ENCODE measurements at regions not wholly inside any gene's neighbourhood (a gene's known extent, or its start where the extent isn't known, plus 50 kb on each side); places are given as distances from the start of the nearest gene placed in this dataset.
"Not testable (repeated sequence)": the region's sequence is repeated elsewhere in the genome, so short reads cannot be mapped to it uniquely, and the experiment has no call there.

DNA sequence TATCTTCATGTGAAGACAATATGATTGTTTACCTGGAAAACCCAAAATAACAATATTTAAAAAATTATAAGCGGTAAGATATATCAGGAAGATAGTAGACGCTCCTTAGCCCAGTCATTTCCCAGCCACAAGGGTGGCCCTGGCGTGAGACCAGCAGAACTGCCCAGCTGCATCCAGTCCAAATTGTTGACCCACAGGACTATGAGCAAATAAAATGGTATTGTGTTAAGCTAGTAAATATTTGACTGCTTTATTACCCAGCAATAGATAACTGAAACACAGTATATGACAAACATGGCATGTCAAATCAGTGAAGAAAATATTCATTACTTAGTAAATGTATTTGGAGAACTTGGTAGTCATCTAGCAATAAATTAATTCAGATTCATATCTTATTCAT lies 294.3 kb upstream of the SPAG17 start:
- no peaks in the 10 kb centered on the region for H3K27me3 ChIP-seq (ENCODE audit: insufficient read depth, low read length, poor library complexity)
- no peak overlapping the region for H3K4me3 ChIP-seq (ENCODE audit: low read depth in 1 of 2, low read length in 2 of 2)
- H4K20me1 ChIP-seq (ENCODE audit: insufficient read depth, low read length) = no peaks in the 10 kb centered on the region
- ATAC-seq (ENCODE audit: insufficient read depth, low read depth) (no peak), DNase-seq (no peak)
- no peaks in the 10 kb centered on the region for H3K36me3 ChIP-seq (ENCODE audit: insufficient read depth, low read length)
- no peak overlapping the region for H3K27ac ChIP-seq (ENCODE audit: low read length)
- H3K79me2 ChIP-seq (ENCODE audit: insufficient read depth, low read length) = no peaks in the 10 kb centered on the region
- H3K9ac ChIP-seq (ENCODE audit: low read depth, low read length) = no peak overlapping the region
- no peaks in the 10 kb centered on the region for H3K9me3 ChIP-seq (ENCODE audit: insufficient read depth, low read length, severe bottlenecking)
- H2AFZ ChIP-seq (ENCODE audit: low read depth, low read length) = no peak overlapping the region
- H3K4me2 ChIP-seq (ENCODE audit: insufficient read depth, low read length) = no peak overlapping the region
- TF ChIP-seq EZH2 (IDR thresholded peaks at IDR 0.05; ENCODE audit: borderline replicate concordance, low read depth, low read length, severe bottlenecking) (no peak), CTCF (IDR thresholded peaks at IDR 0.05; ENCODE audit: borderline replicate concordance, extremely low read depth, low read length, poor library complexity, severe bottlenecking) (no peak)
- H3K4me1 ChIP-seq (ENCODE audit: insufficient read depth, low read length) = no peaks in the 10 kb centered on the region

DNA sequence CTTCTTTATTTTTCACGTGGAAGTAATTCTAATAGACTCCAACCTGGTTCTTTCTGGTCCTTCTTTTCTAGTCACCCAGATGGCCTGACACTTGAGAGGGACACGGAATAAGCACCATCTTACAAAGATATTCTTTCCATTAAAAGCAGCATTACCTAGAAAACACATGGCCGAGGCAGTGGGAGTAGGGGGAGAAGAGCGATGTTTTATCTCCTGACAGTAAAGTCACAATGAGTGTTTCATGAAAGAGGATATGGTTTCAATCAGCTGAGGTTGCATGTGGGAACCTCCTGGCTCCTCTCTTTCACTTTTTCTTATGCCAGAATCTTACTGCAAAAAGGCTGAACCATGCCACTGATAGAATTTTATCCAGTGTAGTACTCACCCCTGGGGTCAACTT lies 288.8 kb upstream of the SPAG17 start:
- Histone ChIP-seq H3K4me1 (ENCODE audit: insufficient read depth, low read length) (no peaks in the 10 kb centered on the region), H3K79me2 (ENCODE audit: insufficient read depth, low read length) (no peaks in the 10 kb centered on the region), H3K27me3 (ENCODE audit: insufficient read depth, low read length, poor library complexity) (no peaks in the 10 kb centered on the region), H3K9ac (ENCODE audit: low read depth, low read length) (no peak overlapping the region), H3K27ac (ENCODE audit: low read length) (no peak overlapping the region), H3K4me3 (ENCODE audit: low read depth in 1 of 2, low read length in 2 of 2) (no peak overlapping the region), H2AFZ (ENCODE audit: low read depth, low read length) (no peak overlapping the region), H3K9me3 (ENCODE audit: insufficient read depth, low read length, severe bottlenecking) (no peaks in the 10 kb centered on the region), H4K20me1 (ENCODE audit: insufficient read depth, low read length) (no peaks in the 10 kb centered on the region), H3K36me3 (ENCODE audit: insufficient read depth, low read length) (no peaks in the 10 kb centered on the region), H3K4me2 (ENCODE audit: insufficient read depth, low read length) (no peak overlapping the region)
- no peak for DNase-seq
- no peak for ATAC-seq (ENCODE audit: insufficient read depth, low read depth)
- no peak for TF ChIP-seq EZH2 (IDR thresholded peaks at IDR 0.05; ENCODE audit: borderline replicate concordance, low read depth, low read length, severe bottlenecking)
- no peak for TF ChIP-seq CTCF (IDR thresholded peaks at IDR 0.05; ENCODE audit: borderline replicate concordance, extremely low read depth, low read length, poor library complexity, severe bottlenecking)

DNA sequence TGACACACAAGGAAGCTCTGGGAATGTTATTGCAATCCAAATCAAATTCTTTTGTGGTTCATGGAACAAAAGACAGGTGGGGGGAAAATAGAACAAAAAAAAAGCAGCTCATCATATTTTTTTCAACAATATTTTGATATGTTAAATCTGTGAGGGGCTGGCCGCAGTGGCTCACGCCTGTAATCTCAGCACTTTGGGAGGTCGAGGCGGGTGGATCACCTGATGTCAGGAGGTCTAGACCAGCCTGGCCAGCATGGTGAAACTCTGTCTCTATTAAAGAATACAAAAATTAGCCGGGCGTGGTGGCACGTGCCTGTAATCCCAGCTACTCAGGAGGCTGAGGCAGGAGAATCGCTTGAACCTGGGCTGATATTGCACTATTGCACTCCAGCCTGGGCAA lies 279.4 kb upstream of the SPAG17 start:
- not testable (repeated sequence) for H3K9ac ChIP-seq (ENCODE audit: low read depth, low read length); H3K27me3 ChIP-seq (ENCODE audit: insufficient read depth, low read length, poor library complexity); ATAC-seq (ENCODE audit: insufficient read depth, low read depth); H3K4me3 ChIP-seq (ENCODE audit: low read depth in 1 of 2, low read length in 2 of 2); H3K4me2 ChIP-seq (ENCODE audit: insufficient read depth, low read length); H3K27ac ChIP-seq (ENCODE audit: low read length); H2AFZ ChIP-seq (ENCODE audit: low read depth, low read length); H3K9me3 ChIP-seq (ENCODE audit: insufficient read depth, low read length, severe bottlenecking); DNase-seq; H4K20me1 ChIP-seq (ENCODE audit: insufficient read depth, low read length); H3K4me1 ChIP-seq (ENCODE audit: insufficient read depth, low read length); H3K79me2 ChIP-seq (ENCODE audit: insufficient read depth, low read length); H3K36me3 ChIP-seq (ENCODE audit: insufficient read depth, low read length)

- Histone ChIP-seq H3K9ac (ENCODE audit: low read depth, low read length) (no peak overlapping the region), H2AFZ (ENCODE audit: low read depth, low read length) (no peak overlapping the region), H3K27ac (ENCODE audit: low read length) (no peak overlapping the region), H3K36me3 (ENCODE audit: insufficient read depth, low read length) (no peaks in the 10 kb centered on the region), H3K79me2 (ENCODE audit: insufficient read depth, low read length) (no peaks in the 10 kb centered on the region), H3K4me2 (ENCODE audit: insufficient read depth, low read length) (no peak overlapping the region), H4K20me1 (ENCODE audit: insufficient read depth, low read length) (no peaks in the 10 kb centered on the region), H3K4me3 (ENCODE audit: low read depth in 1 of 2, low read length in 2 of 2) (no peak overlapping the region), H3K9me3 (ENCODE audit: insufficient read depth, low read length, severe bottlenecking) (peaks cover 4% of the 10 kb centered on the region), H3K4me1 (ENCODE audit: insufficient read depth, low read length) (no peaks in the 10 kb centered on the region), H3K27me3 (ENCODE audit: insufficient read depth, low read length, poor library complexity) (no peaks in the 10 kb centered on the region)
- DNase-seq = no peak
- TF ChIP-seq CTCF (IDR thresholded peaks at IDR 0.05; ENCODE audit: borderline replicate concordance, extremely low read depth, low read length, poor library complexity, severe bottlenecking) = peak; percentile 37
- no peak for TF ChIP-seq EZH2 (IDR thresholded peaks at IDR 0.05; ENCODE audit: borderline replicate concordance, low read depth, low read length, severe bottlenecking)
- ATAC-seq (ENCODE audit: insufficient read depth, low read depth) = no peak
Measured at GRCh38 chr1:118461154-118461553, 276.1 kb upstream of the SPAG17 start.

All from DND-41 (cell line).